HG03045 (cell line): ENCODE measurements at regions not wholly inside any gene's neighbourhood (a gene's known extent, or its start where the extent isn't known, plus 50 kb on each side); places are given as distances from the start of the nearest gene placed in this dataset.
"Not testable (repeated sequence)": the region's sequence is repeated elsewhere in the genome, so short reads cannot be mapped to it uniquely, and the experiment has no call there.

ENCODE experiments used
- ATAC-seq: cut with Tn5 transposase; IDR thresholded peaks from one replicate; pipeline ENCODE4 v1.9.1; 2021; ENCODE audit warnings: mild to moderate bottlenecking, moderate library complexity; ENCODE audit not compliant: unreplicated experiment

DNA sequence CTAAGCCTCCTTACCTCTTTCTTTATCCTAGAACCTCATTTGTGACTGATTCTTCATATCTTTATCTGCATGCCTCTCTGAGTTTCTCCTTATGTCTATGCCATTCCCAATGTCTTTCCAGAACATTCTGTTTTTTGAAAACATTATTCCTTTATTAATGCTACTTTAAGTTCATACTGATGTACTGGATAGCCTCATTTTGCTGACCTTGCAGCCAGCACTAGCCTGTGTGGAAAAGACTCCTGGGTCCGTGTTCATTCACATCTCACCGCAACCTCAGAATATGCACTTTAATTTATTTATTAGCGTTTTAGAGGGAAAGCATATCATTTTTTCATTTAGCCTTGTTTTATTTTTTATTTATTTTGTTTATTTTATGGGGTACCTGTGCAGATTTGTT lies 208.1 kb upstream of the NPVF start:
- no peak for ATAC-seq

GRCh38 chr7:25437308-25437707 lies 209.0 kb upstream of the NPVF start:
- ATAC-seq: no peak

- no peak for ATAC-seq
Observed at GRCh38 chr7:25444991-25445390, 216.7 kb upstream of the NPVF start.

GRCh38 chr7:25448301-25448700 lies 220.0 kb upstream of the NPVF start:
- ATAC-seq: no peak

GRCh38 chr7:25454020-25454419 lies 225.7 kb upstream of the NPVF start:
- no peak for ATAC-seq

DNA sequence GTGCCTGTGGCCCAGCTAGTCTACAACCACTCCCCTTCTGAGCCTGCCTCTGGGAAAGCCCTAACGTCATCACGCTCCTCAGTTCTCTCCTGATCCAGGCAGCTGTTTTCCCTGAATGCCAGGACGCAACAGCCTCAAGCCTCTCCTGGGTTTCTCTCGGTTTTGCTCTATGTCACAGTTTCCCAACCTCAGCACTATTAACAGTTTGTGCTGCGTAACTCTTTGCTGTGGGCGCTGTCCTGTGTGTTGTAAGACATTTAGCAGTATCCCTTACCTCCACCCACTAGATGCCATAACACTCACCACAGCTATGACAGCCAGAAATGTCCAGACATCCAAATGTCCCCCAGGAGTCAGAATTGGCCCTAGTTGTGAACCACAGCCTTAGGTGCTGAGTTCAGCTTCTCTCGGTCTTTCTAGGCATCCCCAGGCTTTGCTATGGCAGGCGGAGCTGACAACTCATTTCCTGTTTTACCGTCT lies 226.3 kb upstream of the NPVF start:
- no peak for ATAC-seq

DNA sequence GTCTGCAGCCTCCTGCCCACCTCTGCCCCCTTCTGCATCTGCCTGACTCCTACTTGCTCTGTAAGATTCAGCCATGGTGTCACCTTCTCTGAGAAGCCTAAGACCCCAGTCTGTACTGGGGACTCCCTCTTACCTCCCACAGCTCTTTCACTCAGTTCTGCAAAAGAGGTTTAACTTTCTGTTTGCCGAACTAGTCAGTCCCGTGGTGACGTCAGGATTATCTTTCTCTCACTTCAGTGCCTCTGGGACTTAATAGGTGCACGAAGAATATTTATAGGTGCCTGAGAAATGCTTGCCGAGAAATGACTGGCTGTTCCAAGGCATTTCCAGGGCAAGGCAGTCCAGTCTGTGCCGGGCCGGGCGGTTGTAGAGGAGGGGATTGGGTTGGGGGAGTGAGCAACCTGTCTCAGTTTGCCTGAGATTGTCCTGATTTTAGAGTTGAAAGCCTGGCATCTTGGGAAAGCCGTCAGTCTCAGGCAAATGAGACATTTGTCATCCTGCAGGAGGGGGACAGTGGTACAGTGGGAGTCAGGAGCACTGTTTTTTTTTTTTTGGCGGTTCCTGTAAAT lies 227.5 kb upstream of the NPVF start:
- no peak for ATAC-seq

DNA sequence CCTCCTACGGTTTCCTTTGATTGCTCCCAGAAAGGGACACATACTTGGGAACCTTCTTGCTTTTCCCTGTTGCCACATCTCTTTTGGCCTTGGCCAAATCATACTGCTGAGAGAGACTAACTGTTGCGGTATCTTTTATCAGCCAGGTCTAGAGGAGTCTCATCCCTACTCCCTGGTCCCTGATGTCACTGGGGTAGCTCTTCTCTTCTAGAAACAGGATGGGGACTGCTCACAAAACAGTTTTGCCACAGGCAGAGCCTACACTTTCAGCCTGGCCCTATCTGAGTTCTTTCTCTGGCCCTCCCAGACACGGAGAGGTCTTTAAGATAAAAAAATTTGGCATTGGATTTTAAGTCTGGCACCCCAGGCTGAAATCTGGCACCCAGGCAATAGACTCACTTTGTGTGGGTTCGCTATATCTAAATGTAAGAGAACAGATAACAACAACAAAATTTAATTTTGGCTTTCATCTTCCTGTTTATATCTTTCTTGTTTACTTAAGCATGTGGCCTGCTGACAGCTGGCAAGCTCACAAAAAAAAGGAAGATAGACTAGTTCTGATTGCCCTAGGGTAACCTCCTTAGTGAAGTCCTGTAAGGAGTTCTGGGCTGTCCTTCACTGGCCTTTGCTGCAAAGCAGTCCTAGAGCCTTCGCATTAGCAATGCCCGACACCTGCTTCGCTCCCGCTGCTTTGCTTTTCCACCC lies 228.3 kb upstream of the NPVF start:
- no peak for ATAC-seq

- ATAC-seq: no peak
Observed at GRCh38 chr7:25459057-25459456, 230.8 kb upstream of the NPVF start.

DNA sequence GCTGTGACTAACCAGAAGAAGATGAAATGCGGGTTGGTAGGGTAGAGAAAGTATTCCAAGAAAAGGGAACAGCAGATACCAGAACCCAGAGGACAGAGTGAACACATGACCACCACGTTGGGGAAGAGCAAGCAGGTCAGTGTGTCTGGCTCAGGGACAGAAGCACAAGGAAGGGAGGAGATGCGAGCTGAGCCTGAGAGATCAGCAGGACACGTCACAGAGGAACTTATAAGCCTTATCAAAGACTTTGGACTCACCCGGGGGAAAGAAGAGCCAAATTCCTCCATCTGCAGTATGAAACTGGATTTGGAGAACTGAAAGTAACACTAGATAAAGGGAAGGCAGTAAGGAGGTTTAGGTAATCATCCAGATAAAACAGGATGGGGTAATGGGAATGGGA lies 232.1 kb upstream of the NPVF start:
- ATAC-seq: no peak

GRCh38 chr7:25469669-25470068 lies 241.4 kb upstream of the NPVF start:
- no peak for ATAC-seq

DNA sequence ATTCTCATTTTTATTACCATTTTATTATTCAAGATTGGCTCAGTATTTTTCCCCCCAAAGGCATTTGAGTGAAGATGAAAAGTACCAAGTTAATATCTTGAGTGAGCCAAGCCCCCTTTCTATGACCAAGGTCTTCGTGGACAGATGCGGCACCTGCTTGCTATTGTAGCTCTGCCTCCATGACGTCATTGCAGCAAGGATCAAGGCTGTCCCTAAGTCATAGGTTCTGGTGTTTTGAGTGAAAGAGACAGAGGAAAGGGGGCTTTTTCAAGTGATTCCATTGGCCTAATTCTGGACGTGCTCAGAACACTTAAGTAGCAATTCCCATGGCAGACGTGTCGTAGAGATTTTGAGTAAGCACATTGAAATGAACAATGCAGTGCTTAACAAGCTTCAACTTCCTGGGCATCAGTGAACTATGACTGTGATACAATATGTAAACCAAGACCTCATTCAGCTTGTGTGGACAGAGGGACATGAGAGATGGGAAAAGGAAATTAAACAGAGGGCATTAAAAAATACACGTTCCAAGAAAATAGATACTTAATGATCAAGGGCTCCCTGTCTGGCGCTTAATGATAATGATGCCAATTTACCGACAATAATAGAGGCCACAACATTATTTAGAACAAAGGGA lies 248.7 kb upstream of the NPVF start:
- ATAC-seq: no peak

GRCh38 chr7:25478221-25478620 lies 249.9 kb upstream of the NPVF start:
- not testable (repeated sequence) for ATAC-seq

- no peak for ATAC-seq
Observed at GRCh38 chr7:25478925-25479324, 250.6 kb upstream of the NPVF start.

DNA sequence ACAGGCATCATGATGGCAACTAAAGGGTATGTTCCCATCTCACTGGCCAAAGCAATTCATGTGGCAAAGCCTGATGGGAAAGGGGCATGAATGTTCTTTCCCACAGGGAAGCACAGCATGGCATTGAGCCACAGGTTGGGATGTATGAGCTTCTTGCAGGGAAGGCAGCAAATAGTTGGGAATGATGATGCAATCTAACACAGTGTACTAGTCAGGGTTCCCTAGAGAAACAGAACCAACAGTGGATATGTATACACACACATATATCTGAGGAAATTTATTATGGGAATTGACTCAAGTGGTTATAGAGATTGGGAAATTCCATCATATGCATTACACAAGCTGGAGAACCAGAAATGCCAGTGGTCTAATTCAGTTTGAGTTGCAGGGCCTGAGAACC lies 253.6 kb upstream of the NPVF start:
- ATAC-seq: no peak

GRCh38 chr7:25482631-25483030 lies 254.3 kb upstream of the NPVF start:
- ATAC-seq: no peak

DNA sequence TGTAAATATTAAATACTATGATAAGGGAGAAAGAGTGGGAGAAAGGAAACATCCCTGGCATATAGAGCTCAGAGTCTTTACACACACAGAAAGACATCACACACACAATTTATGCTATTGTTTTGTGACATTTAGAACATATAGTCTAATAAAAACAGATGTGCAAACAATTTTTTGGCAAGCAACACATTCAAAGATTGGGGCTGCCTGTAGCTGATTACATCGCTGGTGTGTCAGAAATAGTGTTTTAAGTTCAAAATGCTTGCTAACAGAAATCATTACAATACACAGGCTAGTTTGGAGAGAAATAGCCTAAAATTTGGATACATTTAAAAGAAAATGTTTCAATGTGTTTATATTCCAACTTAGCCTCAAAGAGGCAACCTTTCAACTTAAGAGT lies 256.7 kb upstream of the NPVF start:
- no peak for ATAC-seq

GRCh38 chr7:25486656-25487055 lies 258.4 kb upstream of the NPVF start:
- ATAC-seq: no peak

GRCh38 chr7:25493805-25494366 lies 265.6 kb upstream of the NPVF start:
- ATAC-seq: no peak

- no peak for ATAC-seq
Observed at GRCh38 chr7:25494896-25495295, 266.6 kb upstream of the NPVF start.

GRCh38 chr7:25495342-25496250 lies 267.3 kb upstream of the NPVF start:
- no peak for ATAC-seq
